WERI-Rb-1 (cell line): ENCODE measurements at regions not wholly inside any gene's neighbourhood (a gene's known extent, or its start where the extent isn't known, plus 50 kb on each side); places are given as distances from the start of the nearest gene placed in this dataset.

Source experiments
- DNase-seq: peaks from one replicate; pipeline ENCODE4 v3.0.0-alpha.2; 2020
- H3K27ac ChIP-seq: fragments of 250-450 bp; sonication (Bioruptor Pico); 2 replicates; pipeline ENCODE4 v1.5.1; 2020; ENCODE audit warnings: mild to moderate bottlenecking, moderate library complexity
- H3K27me3 ChIP-seq: fragments of 250-450 bp; sonication (Bioruptor Pico); 2 replicates; pipeline ENCODE4 v1.5.1; 2021; ENCODE audit warnings: mild to moderate bottlenecking, low read depth, moderate library complexity; ENCODE audit not compliant: insufficient read depth, severe bottlenecking
- H3K36me3 ChIP-seq: fragments of 250-450 bp; sonication (Bioruptor Pico); 2 replicates; pipeline ENCODE4 v1.5.1; 2020; ENCODE audit warnings: mild to moderate bottlenecking, moderate library complexity
- H3K4me3 ChIP-seq: 2 replicates; pipeline ENCODE4 v1.5.1; 2011; ENCODE audit warnings: low read depth, mild to moderate bottlenecking, control low read depth, low read length
- H3K9me3 ChIP-seq: fragments of 250-450 bp; sonication (Bioruptor Pico); 2 replicates; pipeline ENCODE4 v1.5.1; 2021; ENCODE audit warnings: mild to moderate bottlenecking, moderate library complexity; ENCODE audit not compliant: severe bottlenecking
- TF ChIP-seq, protein P1 (sequence below): IDR thresholded peaks from 2 replicates; pipeline ENCODE4 v1.5.1; 2011; ENCODE audit warnings: low read depth, mild to moderate bottlenecking, control low read depth, inconsistent platforms, low read length

DNA sequence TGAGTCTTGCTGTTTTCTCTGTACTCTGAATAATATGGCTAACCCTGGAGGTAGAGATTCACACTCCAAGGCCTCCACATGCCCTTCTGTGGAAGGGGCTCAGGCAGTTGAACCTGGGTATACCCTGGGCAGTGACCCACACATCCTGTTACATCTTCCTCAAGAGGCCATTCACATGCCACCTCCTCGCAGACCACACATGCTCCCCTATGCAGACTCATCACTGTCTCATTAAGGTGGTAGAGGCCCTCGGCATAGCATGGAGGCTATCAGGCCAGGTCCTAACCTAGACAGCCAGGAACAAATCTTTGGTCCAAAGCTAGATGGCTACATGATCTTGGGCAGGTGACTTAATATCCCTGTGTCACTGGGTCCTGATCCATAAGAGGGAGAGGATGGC lies 363.9 kb upstream of the ZNF507 start:
- no peak for DNase-seq
- Histone ChIP-seq H3K4me3 (no peak overlapping the region), H3K36me3 (no peaks in the 10 kb centered on the region), H3K9me3 (no peaks in the 10 kb centered on the region), H3K27me3 (no peaks in the 10 kb centered on the region), H3K27ac (no peak overlapping the region)
- TF ChIP-seq, protein P1, sequence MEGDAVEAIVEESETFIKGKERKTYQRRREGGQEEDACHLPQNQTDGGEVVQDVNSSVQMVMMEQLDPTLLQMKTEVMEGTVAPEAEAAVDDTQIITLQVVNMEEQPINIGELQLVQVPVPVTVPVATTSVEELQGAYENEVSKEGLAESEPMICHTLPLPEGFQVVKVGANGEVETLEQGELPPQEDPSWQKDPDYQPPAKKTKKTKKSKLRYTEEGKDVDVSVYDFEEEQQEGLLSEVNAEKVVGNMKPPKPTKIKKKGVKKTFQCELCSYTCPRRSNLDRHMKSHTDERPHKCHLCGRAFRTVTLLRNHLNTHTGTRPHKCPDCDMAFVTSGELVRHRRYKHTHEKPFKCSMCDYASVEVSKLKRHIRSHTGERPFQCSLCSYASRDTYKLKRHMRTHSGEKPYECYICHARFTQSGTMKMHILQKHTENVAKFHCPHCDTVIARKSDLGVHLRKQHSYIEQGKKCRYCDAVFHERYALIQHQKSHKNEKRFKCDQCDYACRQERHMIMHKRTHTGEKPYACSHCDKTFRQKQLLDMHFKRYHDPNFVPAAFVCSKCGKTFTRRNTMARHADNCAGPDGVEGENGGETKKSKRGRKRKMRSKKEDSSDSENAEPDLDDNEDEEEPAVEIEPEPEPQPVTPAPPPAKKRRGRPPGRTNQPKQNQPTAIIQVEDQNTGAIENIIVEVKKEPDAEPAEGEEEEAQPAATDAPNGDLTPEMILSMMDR: no peak

DNA sequence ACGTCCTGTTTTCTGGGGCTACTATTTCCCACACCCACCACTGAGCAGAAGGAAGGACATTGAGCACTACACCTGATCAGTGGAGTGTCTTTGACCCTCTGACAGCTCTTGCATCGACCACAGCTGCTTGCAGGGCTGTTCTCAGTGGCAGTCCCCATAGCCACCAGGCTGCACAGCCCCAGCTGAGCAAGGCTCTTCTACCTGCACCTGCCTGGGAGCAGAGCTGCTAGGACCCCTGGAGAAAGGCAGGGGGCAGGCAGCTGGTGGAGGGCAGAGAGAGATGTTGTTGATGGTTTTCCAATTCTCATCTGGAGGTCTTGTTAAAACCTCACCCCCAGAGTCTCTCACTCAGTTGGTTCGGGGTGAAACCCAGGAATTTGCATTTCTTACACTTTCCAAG lies 361.8 kb upstream of the ZNF507 start:
- H3K4me3 ChIP-seq: no peak overlapping the region
- no peaks in the 10 kb centered on the region for H3K36me3 ChIP-seq
- H3K27me3 ChIP-seq: no peaks in the 10 kb centered on the region

DNA sequence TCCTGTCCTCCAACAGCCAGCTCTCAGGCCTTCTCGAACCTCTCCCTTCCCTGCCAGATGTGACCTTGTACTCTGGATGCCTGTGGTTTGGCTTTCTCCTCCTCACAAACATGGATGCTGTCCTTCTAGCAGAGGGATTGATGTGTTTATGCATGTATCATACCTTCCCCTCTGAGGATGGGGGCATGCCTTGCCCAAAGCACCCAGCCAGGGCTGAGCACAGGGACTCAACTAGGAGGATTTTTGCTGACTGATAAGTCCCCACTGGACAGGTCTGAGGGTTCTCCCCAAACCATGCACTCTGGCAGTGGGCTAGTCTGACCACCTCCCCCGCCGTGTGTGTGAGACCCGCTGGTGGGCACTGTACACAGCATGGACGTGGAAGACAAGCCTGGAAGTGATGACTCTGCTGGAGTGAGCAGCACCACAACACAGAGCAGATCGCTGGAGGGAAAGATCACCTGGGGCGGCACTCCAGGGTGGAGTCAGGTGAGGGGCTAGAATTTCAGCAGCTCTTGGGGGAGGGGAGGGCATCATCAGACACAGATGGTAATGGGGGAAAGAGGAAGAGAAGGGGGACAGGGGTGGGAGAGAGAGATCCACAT lies 360.3 kb upstream of the ZNF507 start:
- Histone ChIP-seq H3K4me3 (no peak overlapping the region), H3K36me3 (no peaks in the 10 kb centered on the region), H3K9me3 (no peaks in the 10 kb centered on the region), H3K27me3 (no peaks in the 10 kb centered on the region), H3K27ac (no peak overlapping the region)
- no peak for DNase-seq
- TF ChIP-seq, protein P1: no peak

More for the DNA sequence above, 361.8 kb upstream of the ZNF507 start:
- Histone ChIP-seq H3K9me3 (no peaks in the 10 kb centered on the region), H3K27ac (no peak overlapping the region)
- TF ChIP-seq, protein P1: no peak
- no peak for DNase-seq

DNA sequence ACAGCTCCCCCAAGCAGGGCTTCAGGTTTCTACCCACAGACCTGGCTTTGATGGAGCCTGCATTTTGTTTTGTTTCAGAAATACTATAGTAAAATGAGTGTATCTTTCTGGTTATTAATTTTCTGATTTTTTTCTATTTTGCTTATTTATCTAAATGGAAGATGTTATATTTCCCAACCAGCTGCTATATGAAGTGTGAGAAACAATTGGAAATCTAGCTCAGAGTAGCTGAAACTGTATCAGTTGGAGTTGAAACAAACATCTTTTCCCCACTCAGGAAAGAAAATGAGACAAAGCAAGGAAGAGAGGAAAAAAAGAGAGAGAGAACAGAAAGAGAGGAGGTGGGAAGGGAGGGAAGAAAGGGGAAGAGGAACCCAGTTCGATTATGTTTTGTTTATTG lies 358.5 kb upstream of the ZNF507 start:
- no peak for DNase-seq
- Histone ChIP-seq H3K27me3 (no peaks in the 10 kb centered on the region), H3K9me3 (no peaks in the 10 kb centered on the region), H3K27ac (no peak overlapping the region), H3K4me3 (no peak overlapping the region), H3K36me3 (no peaks in the 10 kb centered on the region)
- TF ChIP-seq, protein P1: no peak

DNA sequence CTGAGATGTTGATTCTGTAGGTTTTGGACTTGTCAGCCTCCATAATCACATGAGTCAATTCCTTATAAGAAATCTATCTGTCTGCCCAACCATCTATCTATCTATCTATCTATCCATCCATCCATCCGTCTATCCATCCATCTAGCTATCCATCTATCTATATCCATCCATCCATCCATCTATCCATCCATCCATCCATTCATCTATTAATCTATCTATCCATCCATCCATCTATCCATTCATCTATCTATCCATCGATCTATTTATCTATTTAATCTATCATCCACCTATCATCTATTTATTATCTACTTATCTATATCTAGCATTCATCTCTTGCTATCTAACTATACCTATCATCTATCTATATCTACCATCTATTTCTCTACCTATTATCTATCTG lies 357.2 kb upstream of the ZNF507 start:
- no peak overlapping the region for H3K4me3 ChIP-seq
- no peaks in the 10 kb centered on the region for H3K9me3 ChIP-seq
- no peaks in the 10 kb centered on the region for H3K36me3 ChIP-seq
- no peak overlapping the region for H3K27ac ChIP-seq
- DNase-seq: no peak
- H3K27me3 ChIP-seq: no peaks in the 10 kb centered on the region
- TF ChIP-seq, protein P1: no peak
